ENCODE measurements at regions not wholly inside any gene's neighbourhood (a gene's known extent, or its start where the extent isn't known, plus 50 kb on each side); places are given as distances from the start of the nearest gene placed in this dataset.
"Not testable (repeated sequence)": the region's sequence is repeated elsewhere in the genome, so short reads cannot be mapped to it uniquely, and the experiment has no call there.

- H3K4me3 ChIP-seq (ENCODE audit: low read depth, low read length), result no peak overlapping the region
- no peak for DNase-seq
- H3K27ac ChIP-seq, result no peak overlapping the region
- TF ChIP-seq, protein P1, sequence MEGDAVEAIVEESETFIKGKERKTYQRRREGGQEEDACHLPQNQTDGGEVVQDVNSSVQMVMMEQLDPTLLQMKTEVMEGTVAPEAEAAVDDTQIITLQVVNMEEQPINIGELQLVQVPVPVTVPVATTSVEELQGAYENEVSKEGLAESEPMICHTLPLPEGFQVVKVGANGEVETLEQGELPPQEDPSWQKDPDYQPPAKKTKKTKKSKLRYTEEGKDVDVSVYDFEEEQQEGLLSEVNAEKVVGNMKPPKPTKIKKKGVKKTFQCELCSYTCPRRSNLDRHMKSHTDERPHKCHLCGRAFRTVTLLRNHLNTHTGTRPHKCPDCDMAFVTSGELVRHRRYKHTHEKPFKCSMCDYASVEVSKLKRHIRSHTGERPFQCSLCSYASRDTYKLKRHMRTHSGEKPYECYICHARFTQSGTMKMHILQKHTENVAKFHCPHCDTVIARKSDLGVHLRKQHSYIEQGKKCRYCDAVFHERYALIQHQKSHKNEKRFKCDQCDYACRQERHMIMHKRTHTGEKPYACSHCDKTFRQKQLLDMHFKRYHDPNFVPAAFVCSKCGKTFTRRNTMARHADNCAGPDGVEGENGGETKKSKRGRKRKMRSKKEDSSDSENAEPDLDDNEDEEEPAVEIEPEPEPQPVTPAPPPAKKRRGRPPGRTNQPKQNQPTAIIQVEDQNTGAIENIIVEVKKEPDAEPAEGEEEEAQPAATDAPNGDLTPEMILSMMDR (IDR thresholded peaks at IDR 0.05; ENCODE audit: low read depth, low read length, missing control alignments), result no peak
- H3K27me3 ChIP-seq (replicated peaks), result no peaks in the 10 kb centered on the region
- no peaks in the 10 kb centered on the region for H3K36me3 ChIP-seq (replicated peaks)
- in situ Hi-C loops (cut with HindIII; ENCODE audit: low pct_ligation_motif_present, low sequenced_read_pairs), result no loop called here
These were observed 121.7 kb downstream of the CHIC2 start for GRCh38 chr4:53942712-53943111.

DNA sequence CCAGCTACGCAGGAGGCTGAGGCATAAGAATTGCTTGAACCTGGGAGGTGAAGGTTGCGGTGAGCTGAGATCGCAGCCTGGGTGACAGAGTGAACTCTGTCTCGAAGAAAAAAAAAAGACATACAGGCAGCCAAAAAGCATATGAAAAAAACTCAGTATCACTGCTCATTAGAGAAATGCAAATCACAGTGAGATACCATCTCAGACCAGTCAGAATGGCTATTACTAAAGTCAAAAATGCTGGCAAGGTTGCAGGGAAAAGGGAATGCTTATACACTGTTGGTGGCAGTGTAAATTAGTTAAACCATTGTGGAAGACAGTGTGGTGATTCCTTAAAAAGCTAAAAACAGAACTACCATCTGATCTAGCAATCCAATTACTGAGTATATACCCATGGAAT is 123.1 kb downstream of the CHIC2 start:
- H3K4me3 ChIP-seq (ENCODE audit: low read depth, low read length), result no peak overlapping the region
- TF ChIP-seq, protein P1 (IDR thresholded peaks at IDR 0.05; ENCODE audit: low read depth, low read length, missing control alignments), result no peak
- H3K27ac ChIP-seq, result no peak overlapping the region
- no peaks in the 10 kb centered on the region for H3K36me3 ChIP-seq (replicated peaks)
- in situ Hi-C loops (cut with HindIII; ENCODE audit: low pct_ligation_motif_present, low sequenced_read_pairs), result no loop called here
- DNase-seq, result no peak
- H3K27me3 ChIP-seq (replicated peaks), result no peaks in the 10 kb centered on the region

GRCh38 chr4:53939892-53940291 is 124.5 kb downstream of the CHIC2 start:
- H3K36me3 ChIP-seq (replicated peaks); H3K27me3 ChIP-seq (replicated peaks); DNase-seq; in situ Hi-C loops (cut with HindIII; ENCODE audit: low pct_ligation_motif_present, low sequenced_read_pairs); H3K4me3 ChIP-seq (ENCODE audit: low read depth, low read length); H3K27ac ChIP-seq: not testable (repeated sequence)

DNA sequence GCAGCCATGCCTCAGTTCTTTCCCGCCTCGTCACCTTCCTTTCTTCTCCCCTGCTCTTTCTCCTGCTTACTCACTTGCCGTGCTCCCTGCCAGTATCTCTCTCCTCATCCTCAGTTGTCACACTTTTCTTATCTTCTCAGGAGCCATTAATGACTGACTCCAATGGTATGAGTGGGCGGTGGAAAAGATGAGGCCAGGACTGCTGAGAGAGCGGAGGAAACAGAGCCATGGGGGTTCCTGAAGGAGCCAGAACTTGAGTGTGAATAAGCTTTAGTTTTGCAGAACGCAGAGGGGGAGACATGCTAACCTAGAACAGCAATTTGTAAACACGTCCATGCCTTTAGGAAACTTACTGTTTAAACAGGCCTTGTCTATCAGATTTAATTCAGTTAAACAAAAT is 126.5 kb downstream of the CHIC2 start:
- TF ChIP-seq, protein P1 (IDR thresholded peaks at IDR 0.05; ENCODE audit: low read depth, low read length, missing control alignments), result no peak
- in situ Hi-C loops (cut with HindIII; ENCODE audit: low pct_ligation_motif_present, low sequenced_read_pairs), result no loop called here
- DNase-seq, result peak; percentile 92
- no peak overlapping the region for H3K27ac ChIP-seq
- H3K27me3 ChIP-seq (replicated peaks), result no peaks in the 10 kb centered on the region
- no peak overlapping the region for H3K4me3 ChIP-seq (ENCODE audit: low read depth, low read length)
- H3K36me3 ChIP-seq (replicated peaks), result no peaks in the 10 kb centered on the region

- TF ChIP-seq, protein P1 (IDR thresholded peaks at IDR 0.05; ENCODE audit: low read depth, low read length, missing control alignments), result no peak
- Histone ChIP-seq H3K27me3 (replicated peaks) (no peaks in the 10 kb centered on the region), H3K36me3 (replicated peaks) (no peaks in the 10 kb centered on the region), H3K4me3 (ENCODE audit: low read depth, low read length) (no peak overlapping the region), H3K27ac (no peak overlapping the region)
- in situ Hi-C loops (cut with HindIII; ENCODE audit: low pct_ligation_motif_present, low sequenced_read_pairs), result no loop called here
- DNase-seq, result no peak
These were observed 127.1 kb downstream of the CHIC2 start for GRCh38 chr4:53937327-53937726.

DNA sequence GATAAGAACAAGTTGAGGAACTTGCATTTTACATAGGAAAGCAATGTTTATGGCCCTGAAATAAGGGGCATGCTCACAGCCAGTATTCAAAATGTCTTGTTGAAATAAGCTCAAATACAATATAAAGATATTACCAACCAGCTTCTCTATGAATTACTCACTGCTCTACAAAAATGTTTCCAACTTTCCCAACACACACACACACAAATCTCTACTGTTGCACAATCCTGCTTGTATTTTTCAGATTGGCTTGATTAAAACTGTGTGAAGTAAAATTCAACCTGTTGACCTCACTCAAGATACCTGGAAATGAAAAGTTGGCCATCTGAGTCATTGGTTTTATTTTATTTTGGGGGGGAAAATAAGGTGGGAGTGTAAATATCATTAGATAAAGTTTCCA is 128.6 kb downstream of the CHIC2 start:
- TF ChIP-seq, protein P1 (IDR thresholded peaks at IDR 0.05; ENCODE audit: low read depth, low read length, missing control alignments), result no peak
- Histone ChIP-seq H3K27ac (no peak overlapping the region), H3K27me3 (replicated peaks) (no peaks in the 10 kb centered on the region), H3K36me3 (replicated peaks) (no peaks in the 10 kb centered on the region), H3K4me3 (ENCODE audit: low read depth, low read length) (no peak overlapping the region)
- in situ Hi-C loops (cut with HindIII; ENCODE audit: low pct_ligation_motif_present, low sequenced_read_pairs), result no loop called here
- DNase-seq, result peak; percentile 36

Data from brain microvascular endothelial cell (primary cell).